ENCODE measurements at regions not wholly inside any gene's neighbourhood (a gene's known extent, or its start where the extent isn't known, plus 50 kb on each side); places are given as distances from the start of the nearest gene placed in this dataset.

- H3K27ac ChIP-seq: no peak overlapping the region
- no peak for DNase-seq (ENCODE audit: low spot score)
- H3K4me3 ChIP-seq: no peak overlapping the region
- no peak for TF ChIP-seq CTCF (IDR thresholded peaks at IDR 0.05)
Measured at GRCh38 chr19:28646629-28647028, 566.3 kb downstream of the UQCRFS1 start.

GRCh38 chr19:28644169-28644775, 568.7 kb downstream of the UQCRFS1 start:
- Histone ChIP-seq H3K27ac (no peak overlapping the region), H3K4me3 (no peak overlapping the region)
- no peak for TF ChIP-seq CTCF (IDR thresholded peaks at IDR 0.05)
- no peak for DNase-seq (ENCODE audit: low spot score)

GRCh38 chr19:28642787-28643683, 569.9 kb downstream of the UQCRFS1 start:
- DNase-seq (ENCODE audit: low spot score): no peak
- TF ChIP-seq CTCF (IDR thresholded peaks at IDR 0.05): no peak
- no peak overlapping the region for H3K27ac ChIP-seq
- no peak overlapping the region for H3K4me3 ChIP-seq

GRCh38 chr19:28641395-28641794, 571.6 kb downstream of the UQCRFS1 start:
- DNase-seq (ENCODE audit: low spot score): no peak
- Histone ChIP-seq H3K27ac (no peak overlapping the region), H3K4me3 (no peak overlapping the region)
- no peak for TF ChIP-seq CTCF (IDR thresholded peaks at IDR 0.05)

- TF ChIP-seq CTCF (IDR thresholded peaks at IDR 0.05): no peak
- Histone ChIP-seq H3K27ac (no peak overlapping the region), H3K4me3 (no peak overlapping the region)
- no peak for DNase-seq (ENCODE audit: low spot score)
Measured at GRCh38 chr19:28640506-28640905, 572.4 kb downstream of the UQCRFS1 start.

- no peak for DNase-seq (ENCODE audit: low spot score)
- no peak overlapping the region for H3K27ac ChIP-seq
- TF ChIP-seq CTCF (IDR thresholded peaks at IDR 0.05): no peak
- H3K4me3 ChIP-seq: no peak overlapping the region
Measured at GRCh38 chr19:28638445-28638844, 574.5 kb downstream of the UQCRFS1 start.

GRCh38 chr19:28636706-28637105, 576.2 kb downstream of the UQCRFS1 start:
- no peak overlapping the region for H3K4me3 ChIP-seq
- DNase-seq (ENCODE audit: low spot score): no peak
- no peak for TF ChIP-seq CTCF (IDR thresholded peaks at IDR 0.05)
- H3K27ac ChIP-seq: no peak overlapping the region

Measured in coronary artery (tissue), 2 donors.